Activated T-cell treated with anti-CD3 and anti-CD28 coated beads, Interleukin-2, amount 50 U/mL, for 24 hours (primary cell): ENCODE measurements at regions not wholly inside any gene's neighbourhood (a gene's known extent, or its start where the extent isn't known, plus 50 kb on each side); places are given as distances from the start of the nearest gene placed in this dataset.
"Not testable (repeated sequence)": the region's sequence is repeated elsewhere in the genome, so short reads cannot be mapped to it uniquely, and the experiment has no call there.

Experiments
- DNase-seq: peaks from one replicate; pipeline ENCODE4 v3.0.0-alpha.2; 2020
- H3K27ac Mint-ChIP-seq: 2 replicates; pipeline ENCODE4 v1.8.0; 2020; ENCODE audit warnings: mild to moderate bottlenecking, mixed read lengths
- H3K27me3 Mint-ChIP-seq: 2 replicates; pipeline ENCODE4 v1.8.0; 2020; ENCODE audit warnings: mixed read lengths
- H3K36me3 Mint-ChIP-seq: 2 replicates; pipeline ENCODE4 v1.8.0; 2020; ENCODE audit warnings: low read depth, mixed read lengths
- H3K4me1 Mint-ChIP-seq: 2 replicates; pipeline ENCODE4 v1.8.0; 2020; ENCODE audit warnings: low read depth, mixed read lengths
- H3K4me3 Mint-ChIP-seq: 2 replicates; pipeline ENCODE4 v1.8.0; 2020; ENCODE audit warnings: mild to moderate bottlenecking, moderate library complexity, mixed read lengths
- H3K9me3 Mint-ChIP-seq: 2 replicates; pipeline ENCODE4 v1.8.0; 2020; ENCODE audit warnings: mixed read lengths

DNA sequence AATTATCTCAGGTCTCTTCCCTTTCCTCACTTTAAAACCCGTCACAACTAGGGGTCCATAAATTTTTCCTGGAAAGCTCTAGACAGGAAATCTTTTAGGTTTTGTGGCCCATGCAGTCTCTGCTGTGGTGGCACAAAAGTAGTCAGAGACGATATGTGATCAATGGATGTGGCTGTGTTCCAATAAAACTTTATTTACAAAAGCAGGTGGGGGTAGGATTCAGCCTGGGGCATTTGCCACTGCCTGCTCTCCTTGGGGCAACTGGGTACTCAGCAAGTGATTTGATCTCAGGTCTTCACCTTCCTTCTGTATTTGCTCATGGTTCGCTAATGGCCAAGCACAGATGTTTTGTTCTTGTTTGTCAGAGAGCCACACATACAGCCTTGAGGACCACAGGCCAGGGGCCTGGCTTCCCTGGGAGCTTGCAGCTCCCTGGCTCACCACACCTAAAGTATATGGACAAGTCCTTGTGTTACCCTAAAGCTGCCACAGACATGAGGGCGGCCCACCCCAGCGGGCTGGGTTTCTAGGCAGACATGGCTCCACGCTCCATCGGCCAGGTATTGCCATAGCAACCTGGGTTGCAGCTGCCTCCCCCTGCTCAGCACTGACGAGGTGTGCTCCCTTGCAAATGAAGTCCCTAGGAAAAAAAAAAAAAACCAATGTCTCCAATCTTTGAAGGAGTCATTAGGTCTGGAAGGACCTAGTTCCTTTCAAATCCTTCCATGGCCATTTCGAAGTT, 89.7 kb upstream of the YWHAQ start:
- Mint-ChIP-seq H3K36me3 (no peaks in the 10 kb centered on the region), H3K27me3 (no peaks in the 10 kb centered on the region), H3K27ac (no peak overlapping the region), H3K9me3 (no peaks in the 10 kb centered on the region), H3K4me1 (no peaks in the 10 kb centered on the region), H3K4me3 (no peak overlapping the region)
- DNase-seq: no peak

GRCh38 chr2:9721344-9721743, 90.5 kb upstream of the YWHAQ start:
- H3K4me3 Mint-ChIP-seq: no peak overlapping the region
- H3K9me3 Mint-ChIP-seq: no peaks in the 10 kb centered on the region
- H3K36me3 Mint-ChIP-seq: no peaks in the 10 kb centered on the region
- no peak for DNase-seq
- no peak overlapping the region for H3K27ac Mint-ChIP-seq
- H3K27me3 Mint-ChIP-seq: no peaks in the 10 kb centered on the region
- H3K4me1 Mint-ChIP-seq: no peaks in the 10 kb centered on the region

GRCh38 chr2:9722451-9722850, 91.7 kb upstream of the YWHAQ start:
- DNase-seq: no peak
- Mint-ChIP-seq H3K4me3 (no peak overlapping the region), H3K4me1 (no peaks in the 10 kb centered on the region), H3K9me3 (no peaks in the 10 kb centered on the region), H3K27ac (no peak overlapping the region), H3K27me3 (no peaks in the 10 kb centered on the region), H3K36me3 (no peaks in the 10 kb centered on the region)

GRCh38 chr2:9724565-9724964, 93.8 kb upstream of the YWHAQ start:
- Mint-ChIP-seq H3K27me3 (no peaks in the 10 kb centered on the region), H3K36me3 (no peaks in the 10 kb centered on the region), H3K4me3 (no peak overlapping the region), H3K9me3 (no peaks in the 10 kb centered on the region), H3K27ac (no peak overlapping the region), H3K4me1 (no peaks in the 10 kb centered on the region)
- no peak for DNase-seq

DNA sequence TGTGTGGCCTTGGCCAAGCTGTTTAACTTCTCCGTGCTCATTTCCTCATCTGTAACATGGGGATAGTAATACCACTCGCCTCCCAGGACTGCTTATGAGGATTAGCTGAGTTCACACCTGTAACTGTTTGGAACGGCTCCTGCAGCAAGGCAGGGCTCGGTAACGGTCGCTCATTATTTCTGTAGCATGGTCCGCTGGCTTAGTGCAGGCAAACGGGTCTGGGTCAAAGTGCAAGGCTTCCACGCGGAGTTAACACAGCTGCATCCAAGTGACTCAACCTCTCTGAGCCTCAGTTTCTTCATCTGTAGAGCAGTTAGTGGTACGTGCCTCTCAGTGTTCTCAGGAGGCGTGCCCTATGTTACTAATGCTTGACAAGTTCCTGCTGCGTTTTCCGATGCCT, 94.3 kb upstream of the YWHAQ start:
- no peaks in the 10 kb centered on the region for H3K9me3 Mint-ChIP-seq

DNA sequence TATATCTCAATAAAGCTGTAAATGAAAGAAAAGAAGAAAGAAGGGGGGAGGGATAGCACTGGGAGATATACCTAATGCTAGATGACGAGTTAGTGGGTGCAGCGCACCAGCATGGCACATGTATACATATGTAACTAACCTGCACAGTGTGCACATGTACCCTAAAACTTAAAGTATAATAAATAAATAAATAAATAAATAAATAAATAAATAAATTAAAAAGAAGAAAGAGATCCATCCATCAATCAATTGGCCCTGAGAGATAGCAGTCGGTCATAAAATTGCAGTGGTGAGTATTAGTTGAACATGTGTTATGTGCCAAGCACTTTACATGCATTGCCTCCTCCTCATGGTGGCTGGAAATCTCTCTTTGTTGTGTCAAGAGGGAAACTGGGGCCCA, 95.2 kb upstream of the YWHAQ start:
- not testable (repeated sequence) for H3K4me1 Mint-ChIP-seq, DNase-seq, H3K27me3 Mint-ChIP-seq, H3K36me3 Mint-ChIP-seq, H3K4me3 Mint-ChIP-seq, H3K9me3 Mint-ChIP-seq, H3K27ac Mint-ChIP-seq

More for the DNA sequence above, 94.3 kb upstream of the YWHAQ start:
- no peak overlapping the region for H3K4me3 Mint-ChIP-seq
- no peak overlapping the region for H3K27ac Mint-ChIP-seq
- no peaks in the 10 kb centered on the region for H3K27me3 Mint-ChIP-seq
- H3K36me3 Mint-ChIP-seq: no peaks in the 10 kb centered on the region
- no peak for DNase-seq
- no peaks in the 10 kb centered on the region for H3K4me1 Mint-ChIP-seq

DNA sequence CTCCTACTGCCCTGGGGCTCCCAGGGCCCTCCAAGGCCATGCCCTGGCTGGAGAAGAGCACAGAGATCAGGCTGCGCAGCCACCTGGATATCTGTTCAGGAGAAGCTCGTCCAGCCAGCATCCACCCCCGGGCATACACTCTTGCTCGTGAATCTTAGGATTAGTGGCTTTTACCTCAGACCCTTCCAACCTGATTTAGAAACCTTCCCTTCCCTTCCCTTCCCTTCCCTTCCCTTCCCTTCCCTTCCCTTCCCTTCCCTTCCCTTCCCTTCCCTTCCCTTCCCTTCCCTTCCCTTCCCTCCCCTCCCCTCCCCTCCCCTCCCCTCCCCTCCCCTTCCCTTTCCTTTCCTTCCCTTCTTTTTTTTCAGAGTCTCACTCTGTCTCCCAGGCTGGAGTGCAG, 99.7 kb upstream of the YWHAQ start:
- H3K27ac Mint-ChIP-seq, H3K4me1 Mint-ChIP-seq, H3K9me3 Mint-ChIP-seq, H3K36me3 Mint-ChIP-seq, H3K27me3 Mint-ChIP-seq, H3K4me3 Mint-ChIP-seq, DNase-seq: not testable (repeated sequence)

DNA sequence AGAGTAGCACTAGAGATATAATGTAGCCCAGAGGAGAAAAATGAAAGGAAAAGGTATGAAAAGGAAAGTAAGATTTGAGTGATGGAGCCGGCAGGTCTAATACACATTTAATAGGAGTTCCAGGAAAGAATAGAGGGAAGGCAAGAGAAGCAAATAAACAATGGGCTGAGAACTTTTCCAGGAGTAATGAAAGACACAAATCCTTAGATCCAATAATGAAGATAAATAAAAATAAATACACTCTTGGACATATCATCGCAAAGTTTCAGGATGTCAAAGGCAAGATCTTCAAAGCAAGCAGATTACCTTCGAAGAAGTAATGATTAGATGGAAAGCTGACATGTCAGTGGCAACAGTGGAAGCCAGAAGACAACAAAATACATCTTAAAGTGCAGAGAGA, 102.0 kb upstream of the YWHAQ start:
- no peak for DNase-seq
- no peaks in the 10 kb centered on the region for H3K36me3 Mint-ChIP-seq
- no peak overlapping the region for H3K4me3 Mint-ChIP-seq
- H3K9me3 Mint-ChIP-seq: peaks cover 8% of the 10 kb centered on the region
- H3K27me3 Mint-ChIP-seq: no peaks in the 10 kb centered on the region
- peaks cover 27% of the 10 kb centered on the region for H3K4me1 Mint-ChIP-seq
- H3K27ac Mint-ChIP-seq: no peak overlapping the region

GRCh38 chr2:9734308-9734707, 103.5 kb upstream of the YWHAQ start:
- no peaks in the 10 kb centered on the region for H3K27me3 Mint-ChIP-seq
- no peaks in the 10 kb centered on the region for H3K36me3 Mint-ChIP-seq
- peaks cover 42% of the 10 kb centered on the region for H3K4me1 Mint-ChIP-seq
- peaks cover 8% of the 10 kb centered on the region for H3K9me3 Mint-ChIP-seq
- DNase-seq: no peak
- no peak overlapping the region for H3K27ac Mint-ChIP-seq
- no peak overlapping the region for H3K4me3 Mint-ChIP-seq

- H3K36me3 Mint-ChIP-seq: no peaks in the 10 kb centered on the region
- no peak overlapping the region for H3K4me3 Mint-ChIP-seq
- H3K4me1 Mint-ChIP-seq: peaks cover 48% of the 10 kb centered on the region
- H3K9me3 Mint-ChIP-seq: peaks cover 8% of the 10 kb centered on the region
- H3K27me3 Mint-ChIP-seq: no peaks in the 10 kb centered on the region
- H3K27ac Mint-ChIP-seq: no peak overlapping the region
- no peak for DNase-seq
These were observed 104.5 kb upstream of the YWHAQ start for GRCh38 chr2:9735335-9735734.

DNA sequence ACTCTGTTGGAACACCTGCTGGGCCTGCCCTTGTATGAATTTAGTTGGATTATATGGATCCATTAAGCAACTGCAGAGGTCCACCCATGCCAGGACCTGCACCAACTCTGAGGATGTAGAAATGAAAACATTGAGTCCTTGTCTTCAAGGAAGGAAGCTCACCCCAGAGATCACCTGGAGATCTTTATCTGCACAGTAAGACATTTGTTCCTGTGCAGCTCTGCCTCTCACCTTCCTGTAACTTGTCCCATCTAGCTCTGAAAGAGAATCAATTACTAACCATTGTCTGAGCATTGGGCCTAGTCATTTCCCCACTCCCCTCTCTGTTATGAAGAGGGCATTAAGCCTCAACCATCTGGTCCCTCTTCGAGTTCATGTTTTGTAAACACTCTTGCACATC, 105.2 kb upstream of the YWHAQ start:
- no peak for DNase-seq
- H3K4me3 Mint-ChIP-seq: no peak overlapping the region
- no peaks in the 10 kb centered on the region for H3K36me3 Mint-ChIP-seq
- H3K27me3 Mint-ChIP-seq: no peaks in the 10 kb centered on the region
- peaks cover 9% of the 10 kb centered on the region for H3K9me3 Mint-ChIP-seq
- H3K27ac Mint-ChIP-seq: no peak overlapping the region
- H3K4me1 Mint-ChIP-seq: peaks cover 51% of the 10 kb centered on the region

DNA sequence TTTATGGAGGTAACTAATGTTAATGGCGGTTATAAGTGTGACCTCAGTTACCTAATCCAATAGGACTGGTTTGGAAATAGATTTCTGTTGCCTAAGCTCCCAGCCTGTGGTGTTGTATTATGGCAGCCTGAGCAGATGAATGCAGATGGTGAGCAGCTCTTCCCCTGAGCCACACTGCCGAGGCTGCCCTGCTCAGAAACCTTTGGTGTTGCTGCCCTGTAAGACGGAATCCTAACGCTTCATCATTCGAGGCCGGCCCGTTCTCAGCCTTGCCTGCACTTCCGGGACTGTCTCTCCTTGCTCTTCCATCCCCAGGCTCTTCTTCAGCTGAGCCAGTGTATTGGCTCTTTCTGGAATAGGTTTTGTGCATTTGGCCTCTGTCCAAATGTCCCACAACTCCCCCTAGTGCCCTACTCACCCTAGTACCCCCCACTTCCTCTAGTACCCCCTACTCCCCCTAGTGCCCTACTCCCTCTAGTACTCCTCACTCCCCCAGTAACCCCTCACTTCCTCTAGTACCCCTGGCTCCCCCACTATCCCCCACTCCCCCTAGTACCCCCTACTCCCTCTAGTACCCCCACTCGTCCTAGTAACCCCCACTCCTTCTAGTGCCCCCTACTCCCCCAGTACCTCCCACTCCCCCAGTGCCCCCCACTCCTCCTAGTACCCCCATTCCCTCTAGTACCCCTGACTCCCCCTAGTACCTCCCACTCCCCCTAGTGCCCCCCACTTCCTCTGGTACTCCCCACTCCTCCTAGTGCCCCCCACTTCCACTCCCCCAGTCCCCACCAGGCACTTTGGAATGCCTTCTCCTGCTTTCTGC, 106.0 kb upstream of the TAF1B start:
- Mint-ChIP-seq H3K27me3 (no peaks in the 10 kb centered on the region), H3K27ac (no peak overlapping the region), H3K4me1 (peaks cover 51% of the 10 kb centered on the region), H3K4me3 (no peak overlapping the region), H3K9me3 (peaks cover 11% of the 10 kb centered on the region), H3K36me3 (no peaks in the 10 kb centered on the region)
- DNase-seq: no peak

GRCh38 chr2:9738062-9738461, 105.2 kb upstream of the TAF1B start:
- H3K4me1 Mint-ChIP-seq: peaks cover 51% of the 10 kb centered on the region
- H3K9me3 Mint-ChIP-seq: peaks cover 11% of the 10 kb centered on the region
- no peaks in the 10 kb centered on the region for H3K36me3 Mint-ChIP-seq
- H3K27me3 Mint-ChIP-seq: no peaks in the 10 kb centered on the region
- no peak overlapping the region for H3K4me3 Mint-ChIP-seq
- no peak for DNase-seq
- peak overlapping the region; percentile 88 for H3K27ac Mint-ChIP-seq

GRCh38 chr2:9738535-9739496, 104.5 kb upstream of the TAF1B start:
- H3K4me3 Mint-ChIP-seq: peak overlapping the region; percentile 69
- H3K27ac Mint-ChIP-seq: peak overlapping the region; percentile 88
- H3K36me3 Mint-ChIP-seq: no peaks in the 10 kb centered on the region
- H3K27me3 Mint-ChIP-seq: no peaks in the 10 kb centered on the region
- peaks cover 51% of the 10 kb centered on the region for H3K4me1 Mint-ChIP-seq
- peaks cover 11% of the 10 kb centered on the region for H3K9me3 Mint-ChIP-seq
- no peak for DNase-seq
